Endothelial cell (in vitro differentiated cells): ENCODE measurements at regions not wholly inside any gene's neighbourhood (a gene's known extent, or its start where the extent isn't known, plus 50 kb on each side); places are given as distances from the start of the nearest gene placed in this dataset.
A peak's percentile ranks its signal among the peaks of the same experiment; 100 is the strongest.
"Not testable (repeated sequence)": the region's sequence is repeated elsewhere in the genome, so short reads cannot be mapped to it uniquely, and the experiment has no call there.

Experiments used
- DNase-seq: peaks from one replicate; pipeline ENCODE4 v3.0.0; 2021; ENCODE audit warnings: low spot score
- H3K27ac Mint-ChIP-seq: one replicate; pipeline ENCODE4 v1.8.0; 2021; ENCODE audit warnings: mixed read lengths, inconsistent platforms; ENCODE audit not compliant: unreplicated experiment
- H3K27me3 Mint-ChIP-seq: one replicate; pipeline ENCODE4 v1.8.0; 2021; ENCODE audit warnings: mild to moderate bottlenecking, moderate library complexity, mixed read lengths, inconsistent platforms; ENCODE audit not compliant: unreplicated experiment
- H3K36me3 Mint-ChIP-seq: one replicate; pipeline ENCODE4 v1.8.0; 2021; ENCODE audit warnings: mild to moderate bottlenecking, low read depth, mixed read lengths, inconsistent platforms; ENCODE audit not compliant: unreplicated experiment
- H3K4me1 Mint-ChIP-seq: one replicate; pipeline ENCODE4 v1.8.0; 2021; ENCODE audit warnings: mild to moderate bottlenecking, mixed read lengths, inconsistent platforms; ENCODE audit not compliant: unreplicated experiment
- H3K4me3 Mint-ChIP-seq: one replicate; pipeline ENCODE4 v1.8.0; 2021; ENCODE audit warnings: mild to moderate bottlenecking, mixed read lengths, inconsistent platforms; ENCODE audit not compliant: unreplicated experiment
- H3K9me3 Mint-ChIP-seq: one replicate; pipeline ENCODE4 v1.8.0; 2021; ENCODE audit warnings: mixed read lengths, inconsistent platforms; ENCODE audit not compliant: unreplicated experiment
- CTCF ChIP-seq: fragments of 200-600 bp; sonication (generic); IDR thresholded peaks from one replicate; pipeline ENCODE4 v1.5.0; 2021; ENCODE audit warnings: antibody characterized with exemption; ENCODE audit not compliant: unreplicated experiment

GRCh38 chrX:83416273-83416672 is 91.8 kb upstream of the POU3F4 start:
- Mint-ChIP-seq H3K27ac (no peak overlapping the region), H3K4me3 (no peak overlapping the region), H3K36me3 (no peaks in the 10 kb centered on the region), H3K4me1 (no peaks in the 10 kb centered on the region), H3K27me3 (peaks cover 2% of the 10 kb centered on the region), H3K9me3 (no peaks in the 10 kb centered on the region)
- TF ChIP-seq CTCF = peak; percentile 34
- no peak for DNase-seq

GRCh38 chrX:83419030-83419792 is 88.9 kb upstream of the POU3F4 start:
- Mint-ChIP-seq H3K27ac (no peak overlapping the region), H3K9me3 (peaks cover 6% of the 10 kb centered on the region)
- DNase-seq = no peak

DNA sequence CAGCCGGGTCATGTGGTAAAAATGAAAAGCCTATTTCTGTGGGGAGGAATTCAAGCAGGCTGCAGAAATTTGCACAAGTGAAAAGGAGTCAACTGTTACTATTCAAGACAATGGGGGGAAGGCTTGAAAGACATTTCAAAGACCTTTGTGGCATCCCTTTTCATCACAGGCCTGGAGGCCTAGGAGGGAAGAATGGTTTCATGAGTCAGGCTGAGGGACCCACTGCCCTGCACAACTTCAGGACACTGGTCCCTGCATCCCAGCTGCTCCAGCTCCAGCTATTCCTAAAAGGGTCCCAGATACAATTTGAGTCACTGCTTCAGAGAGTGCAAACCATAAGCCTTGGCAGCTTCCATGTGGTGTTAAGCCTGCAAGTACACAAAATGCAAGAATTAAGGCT is 85.3 kb upstream of the POU3F4 start:
- Mint-ChIP-seq H3K4me3 (no peak overlapping the region), H3K9me3 (peaks cover 6% of the 10 kb centered on the region), H3K36me3 (no peaks in the 10 kb centered on the region), H3K4me1 (no peaks in the 10 kb centered on the region), H3K27me3 (peaks cover 2% of the 10 kb centered on the region), H3K27ac (no peak overlapping the region)
- no peak for DNase-seq
- TF ChIP-seq CTCF = no peak

More at GRCh38 chrX:83419030-83419792, 88.9 kb upstream of the POU3F4 start:
- H3K36me3 Mint-ChIP-seq = no peaks in the 10 kb centered on the region
- H3K4me1 Mint-ChIP-seq = no peaks in the 10 kb centered on the region
- no peak overlapping the region for H3K4me3 Mint-ChIP-seq
- TF ChIP-seq CTCF = no peak
- H3K27me3 Mint-ChIP-seq = peaks cover 2% of the 10 kb centered on the region

- H3K27ac Mint-ChIP-seq, H3K27me3 Mint-ChIP-seq, H3K36me3 Mint-ChIP-seq, DNase-seq, H3K4me3 Mint-ChIP-seq, H3K4me1 Mint-ChIP-seq, H3K9me3 Mint-ChIP-seq: not testable (repeated sequence)
Measured at GRCh38 chrX:83442552-83442951, 65.5 kb upstream of the POU3F4 start.

- H3K27me3 Mint-ChIP-seq = no peaks in the 10 kb centered on the region
Measured at GRCh38 chrX:83446355-83446754, 61.7 kb upstream of the POU3F4 start.

More at GRCh38 chrX:83446355-83446754, 61.7 kb upstream of the POU3F4 start:
- no peak for TF ChIP-seq CTCF
- Mint-ChIP-seq H3K4me3 (no peak overlapping the region), H3K36me3 (no peaks in the 10 kb centered on the region), H3K4me1 (no peaks in the 10 kb centered on the region), H3K27ac (no peak overlapping the region), H3K9me3 (no peaks in the 10 kb centered on the region)
- DNase-seq = no peak
